HEK293T (cell line): ENCODE measurements at regions not wholly inside any gene's neighbourhood (a gene's known extent, or its start where the extent isn't known, plus 50 kb on each side); places are given as distances from the start of the nearest gene placed in this dataset.

Experiments used
- CTCF ChIA-PET: fragments of 350-600 bp; formaldehyde crosslinking; extraction: SDS; loops from one replicate; lab custom pipeline; 2021; ENCODE audit warnings: antibody characterized with exemption, inconsistent platforms; lab: Yijun Ruan, JAX
- POLR2A ChIA-PET: fragments of 350-600 bp; formaldehyde crosslinking; extraction: SDS; loops from one replicate; lab custom pipeline; 2020; ENCODE audit warnings: antibody characterized with exemption, inconsistent platforms; lab: Yijun Ruan, JAX
- DNase-seq: peaks from one replicate; pipeline ENCODE4 v3.0.0; 2012; ENCODE audit warnings: mixed read lengths; ENCODE audit errors: extremely low spot score
- ARNT ChIP-seq: fragments of 450-650 bp; IDR thresholded peaks from 2 replicates; pipeline ENCODE4 v1.6.1; 2017; ENCODE audit warnings: mild to moderate bottlenecking
- BHLHE40 ChIP-seq: fragments of 450-650 bp; IDR thresholded peaks from 2 replicates; pipeline ENCODE4 v1.6.1; 2016; ENCODE audit warnings: mild to moderate bottlenecking, moderate library complexity, borderline replicate concordance
- CTBP1 ChIP-seq: fragments of 450-650 bp; IDR thresholded peaks from 2 replicates; pipeline ENCODE4 v1.6.1; 2016; ENCODE audit warnings: borderline replicate concordance
- ELF4 ChIP-seq: fragments of 450-650 bp; IDR thresholded peaks from 2 replicates; pipeline ENCODE4 v1.6.1; 2017; ENCODE audit warnings: antibody characterized with exemption
- FOXA1 ChIP-seq: fragments of 450-650 bp; IDR thresholded peaks from 2 replicates; pipeline ENCODE4 v1.6.1; 2016; ENCODE audit warnings: mild to moderate bottlenecking
- FOXK2 ChIP-seq: fragments of 450-650 bp; IDR thresholded peaks from 2 replicates; pipeline ENCODE4 v1.6.1; 2016; ENCODE audit warnings: mild to moderate bottlenecking
- FOXM1 ChIP-seq: fragments of 450-650 bp; IDR thresholded peaks from 2 replicates; pipeline ENCODE4 v1.6.1; 2017; ENCODE audit warnings: mild to moderate bottlenecking, borderline replicate concordance
- HDGF ChIP-seq: fragments of 450-650 bp; IDR thresholded peaks from 2 replicates; pipeline ENCODE4 v1.6.1; 2017; ENCODE audit warnings: antibody characterized with exemption, borderline replicate concordance
- L3MBTL2 ChIP-seq: fragments of 450-650 bp; conservative IDR thresholded peaks from 2 replicates; pipeline ENCODE4 v1.6.1; 2016; ENCODE audit warnings: mild to moderate bottlenecking
- LEF1 ChIP-seq: fragments of 450-650 bp; IDR thresholded peaks from 2 replicates; pipeline ENCODE4 v1.6.1; 2017; ENCODE audit warnings: mild to moderate bottlenecking, borderline replicate concordance
- NFRKB ChIP-seq: fragments of 450-650 bp; IDR thresholded peaks from 2 replicates; pipeline ENCODE4 v1.6.1; 2016; ENCODE audit warnings: mild to moderate bottlenecking, moderate library complexity
- SP1 ChIP-seq: fragments of 450-650 bp; IDR thresholded peaks from 2 replicates; pipeline ENCODE4 v1.6.1; 2017
- SUZ12 ChIP-seq: fragments of 450-650 bp; IDR thresholded peaks from 2 replicates; pipeline ENCODE4 v1.6.1; 2016; ENCODE audit warnings: mild to moderate bottlenecking
- TARDBP ChIP-seq: fragments of 450-650 bp; IDR thresholded peaks from 2 replicates; pipeline ENCODE4 v1.6.1; 2016
- ZNF384 ChIP-seq: fragments of 450-650 bp; IDR thresholded peaks from 2 replicates; pipeline ENCODE4 v1.6.1; 2016
- TF ChIP-seq, protein P1 (sequence below): fragments of 450-650 bp; IDR thresholded peaks from 2 replicates; pipeline ENCODE4 v1.6.1; 2016

DNA sequence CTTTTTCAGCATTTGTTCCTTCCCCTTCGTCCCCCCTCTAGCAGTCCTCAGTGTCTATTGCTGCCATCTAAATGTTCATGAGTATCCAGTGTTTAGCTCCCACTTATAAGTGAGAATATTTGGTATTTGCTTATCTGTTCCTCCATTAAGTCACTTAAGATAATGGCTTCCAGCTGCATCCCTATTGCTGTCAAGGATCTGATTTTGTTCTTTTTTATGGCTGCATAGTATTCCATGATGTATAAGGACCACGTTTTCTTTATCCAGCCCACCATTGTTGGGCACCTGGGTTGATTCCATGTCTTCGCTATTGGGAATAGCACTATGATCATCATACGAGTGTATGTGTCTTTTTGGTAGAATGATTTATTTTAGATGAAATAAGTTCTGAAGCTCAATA lies 166.9 kb upstream of the NCK2 start:
- TF ChIP-seq ELF4 (no peak), SUZ12 (no peak), LEF1 (no peak)
- POLR2A ChIA-PET: no interaction called here
- CTCF ChIA-PET: interaction anchor here (1.6 kb wide), 1 partner anchor 11 kb away, joined by 6 read pairs; no protein-coding TSS in a partner anchor
- no peak for DNase-seq

DNA sequence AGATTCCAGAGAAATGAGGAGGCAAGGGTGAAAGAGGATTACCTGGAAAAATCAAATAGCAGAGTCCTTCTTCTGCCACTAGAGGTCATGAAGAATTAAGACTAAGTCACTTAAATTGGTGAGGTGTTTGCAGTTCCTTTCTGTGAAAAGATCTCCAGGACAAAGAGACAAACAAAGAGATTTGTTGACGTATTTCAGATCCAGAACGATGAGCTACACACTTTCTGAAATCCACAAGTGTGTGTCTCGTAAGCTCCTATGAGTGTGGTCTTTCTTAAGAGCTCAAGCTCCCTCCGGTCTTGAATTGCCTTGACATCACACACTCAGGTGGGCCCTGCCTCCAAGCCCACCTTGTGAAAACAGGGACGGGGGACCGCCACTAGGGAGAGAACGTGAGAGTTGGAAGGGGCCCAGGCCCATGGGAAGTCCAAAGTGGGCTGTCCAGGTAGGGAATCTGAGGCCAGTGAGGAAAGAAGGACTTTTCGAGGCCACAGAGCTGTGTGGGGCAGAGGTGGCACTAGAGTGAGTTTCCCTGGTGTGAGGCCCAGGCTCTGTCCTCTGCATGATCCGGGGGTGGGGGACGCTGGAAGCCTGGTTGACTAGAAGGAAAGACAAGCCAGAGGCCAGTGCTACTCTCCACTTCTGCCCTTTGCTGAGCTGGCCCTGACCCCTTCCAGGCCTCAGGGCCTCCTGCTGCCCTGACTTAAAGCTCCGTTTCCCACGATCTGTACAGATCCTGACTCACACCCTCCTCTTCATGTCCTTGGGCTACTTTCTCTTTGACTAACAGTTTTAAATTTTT lies 168.1 kb upstream of the NCK2 start:
- ChIA-PET POLR2A (no interaction called here), CTCF (interaction anchor here (0.7 to 1.6 kb wide), 9 partner anchors 10 to 510 kb away, joined by 3 to 6 read pairs (median 3); no protein-coding TSS in a partner anchor)
- TF ChIP-seq L3MBTL2 (no peak), FOXA1 (no peak), FOXM1 (no peak), BHLHE40 (no peak), TARDBP (no peak), LEF1 (no peak), FOXK2 (no peak), NFRKB (no peak), ZNF384 (no peak), ARNT (no peak), SUZ12 (no peak), ELF4 (no peak), SP1 (no peak), HDGF (no peak), CTBP1 (no peak)
- TF ChIP-seq, protein P1, sequence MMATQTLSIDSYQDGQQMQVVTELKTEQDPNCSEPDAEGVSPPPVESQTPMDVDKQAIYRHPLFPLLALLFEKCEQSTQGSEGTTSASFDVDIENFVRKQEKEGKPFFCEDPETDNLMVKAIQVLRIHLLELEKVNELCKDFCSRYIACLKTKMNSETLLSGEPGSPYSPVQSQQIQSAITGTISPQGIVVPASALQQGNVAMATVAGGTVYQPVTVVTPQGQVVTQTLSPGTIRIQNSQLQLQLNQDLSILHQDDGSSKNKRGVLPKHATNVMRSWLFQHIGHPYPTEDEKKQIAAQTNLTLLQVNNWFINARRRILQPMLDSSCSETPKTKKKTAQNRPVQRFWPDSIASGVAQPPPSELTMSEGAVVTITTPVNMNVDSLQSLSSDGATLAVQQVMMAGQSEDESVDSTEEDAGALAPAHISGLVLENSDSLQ: no peak
- DNase-seq: peak; percentile 43

DNA sequence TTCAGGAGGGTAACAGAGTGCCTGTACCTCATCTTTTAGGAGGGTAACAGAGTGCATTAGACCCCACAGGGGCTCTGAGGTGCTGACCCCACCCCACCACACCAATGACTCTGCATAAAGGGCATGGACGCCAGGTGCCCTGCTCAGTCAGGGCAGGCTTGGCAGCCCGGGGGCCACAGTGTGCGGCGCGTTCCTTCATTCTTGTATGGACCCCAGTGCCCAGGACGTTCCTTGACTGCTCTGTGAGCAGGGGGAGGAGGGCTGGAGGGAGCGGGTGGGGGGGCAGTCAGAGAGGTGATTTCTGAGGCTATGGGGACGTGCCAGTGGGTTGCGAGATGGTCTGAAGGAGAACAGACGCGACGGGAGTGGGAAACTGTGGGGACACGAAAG lies 168.7 kb upstream of the NCK2 start:
- ChIA-PET POLR2A (no interaction called here), CTCF (interaction anchor here (0.7 to 1.6 kb wide), 9 partner anchors 9 to 510 kb away, joined by 3 to 6 read pairs (median 3); no protein-coding TSS in a partner anchor)
- no peak for DNase-seq
- TF ChIP-seq BHLHE40 (no peak), SUZ12 (no peak), TARDBP (no peak), ARNT (no peak), NFRKB (no peak), FOXK2 (no peak), ELF4 (no peak), ZNF384 (no peak), L3MBTL2 (no peak), SP1 (no peak), HDGF (no peak)
- TF ChIP-seq, protein P1: no peak

DNA sequence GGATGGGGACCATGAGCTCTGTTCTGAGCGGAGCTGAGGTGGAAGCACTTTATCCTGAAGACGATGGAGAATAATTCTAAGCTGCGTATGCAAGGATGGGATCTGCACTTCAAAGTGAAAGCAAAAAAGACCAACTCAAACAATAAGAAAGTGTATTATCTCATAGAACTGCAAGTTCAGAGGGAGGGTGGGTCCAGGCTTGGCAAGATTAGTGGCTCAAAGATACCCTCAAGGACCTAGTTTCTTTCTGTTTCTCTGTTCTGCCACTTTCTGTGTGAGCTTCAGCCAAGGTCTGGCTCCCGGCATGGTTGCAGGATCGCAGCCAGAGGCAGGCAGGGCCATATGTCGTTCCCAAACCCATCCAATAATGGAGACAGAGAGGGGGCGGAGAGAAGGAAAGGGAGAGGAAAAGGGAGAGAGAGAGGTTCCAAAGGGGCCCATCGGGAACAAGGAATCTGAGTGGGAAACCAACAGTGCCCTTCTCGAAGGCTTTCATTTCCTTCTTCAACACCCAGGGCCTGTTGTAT lies 169.2 kb upstream of the NCK2 start:
- POLR2A ChIA-PET: no interaction called here
- no peak for DNase-seq
- CTCF ChIA-PET: interaction anchor here (1.1 kb wide), 1 partner anchor 22 kb away, joined by 3 read pairs; no protein-coding TSS in a partner anchor
- no peak for TF ChIP-seq TARDBP
- no peak for TF ChIP-seq ELF4
- TF ChIP-seq ZNF384: no peak
- no peak for TF ChIP-seq ARNT
- TF ChIP-seq FOXM1: no peak
- no peak for TF ChIP-seq LEF1
- TF ChIP-seq FOXK2: no peak
- no peak for TF ChIP-seq L3MBTL2
- no peak for TF ChIP-seq FOXA1
- TF ChIP-seq HDGF: no peak
- no peak for TF ChIP-seq SUZ12
- no peak for TF ChIP-seq CTBP1
- TF ChIP-seq BHLHE40: no peak
- TF ChIP-seq NFRKB: no peak
- no peak for TF ChIP-seq SP1
- TF ChIP-seq, protein P1: no peak

DNA sequence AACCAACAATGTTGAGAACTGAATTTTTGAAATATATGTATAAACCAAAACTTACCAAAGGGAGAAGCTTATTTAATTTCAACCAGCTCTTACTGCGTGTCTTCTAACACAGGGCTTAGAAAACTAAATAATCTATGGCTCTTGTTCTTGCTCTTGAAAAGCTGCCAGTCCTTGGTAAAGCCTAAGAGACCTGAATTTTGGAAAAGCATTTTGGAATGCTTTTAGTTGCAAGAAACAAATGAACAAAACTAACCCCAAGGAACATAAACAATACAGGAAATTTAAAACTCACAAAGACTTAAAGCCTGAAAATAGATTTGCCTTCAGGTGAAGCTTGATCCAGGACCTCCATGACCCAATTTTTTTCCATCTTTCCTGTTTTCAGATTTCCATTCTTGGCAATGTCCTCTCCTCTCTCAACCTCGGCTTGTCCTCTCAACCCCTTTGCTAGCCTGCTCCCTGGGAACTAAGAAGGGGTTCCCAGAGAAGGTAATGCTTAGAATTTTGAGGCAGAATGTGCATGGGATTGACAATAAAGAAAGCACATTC lies 169.8 kb upstream of the NCK2 start:
- TF ChIP-seq NFRKB (no peak), CTBP1 (no peak), L3MBTL2 (no peak), HDGF (no peak), TARDBP (no peak), SP1 (no peak), SUZ12 (no peak), FOXK2 (no peak), FOXM1 (no peak), LEF1 (no peak), ELF4 (no peak), ARNT (no peak), BHLHE40 (no peak), FOXA1 (no peak), ZNF384 (no peak)
- TF ChIP-seq, protein P1: no peak
- DNase-seq: no peak
- ChIA-PET POLR2A (no interaction called here), CTCF (interaction anchor here (1.1 kb wide), 1 partner anchor 392 kb away, joined by 5 read pairs; no protein-coding TSS in a partner anchor)
